ENCODE measurements at regions not wholly inside any gene's neighbourhood (a gene's known extent, or its start where the extent isn't known, plus 50 kb on each side); places are given as distances from the start of the nearest gene placed in this dataset.

DNA sequence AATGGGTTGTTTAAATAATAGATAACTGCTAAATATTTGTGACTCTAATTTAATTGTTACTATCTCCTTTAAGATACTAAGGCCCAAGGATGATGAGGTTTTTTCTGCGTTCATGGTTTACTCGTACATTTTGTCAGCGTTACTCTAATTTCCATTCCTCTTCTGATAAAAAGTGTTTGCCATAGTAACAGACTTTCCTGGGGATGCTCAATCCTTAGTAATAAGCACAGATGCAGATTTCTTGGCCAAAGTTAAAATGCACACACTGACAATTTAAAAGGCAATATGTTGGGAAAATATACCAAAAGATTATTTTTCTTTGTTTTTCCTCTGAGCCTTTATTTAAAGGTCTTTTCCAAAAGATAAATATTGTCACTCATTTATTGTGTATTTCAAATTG is 149.6 kb downstream of the IRS2 start:
- no peak overlapping the region for H3K27ac ChIP-seq (ENCODE audit: control insufficient read depth, insufficient read depth)
- TF ChIP-seq MEF2B (IDR thresholded peaks at IDR 0.05; ENCODE audit: partially characterized antibody, poor library complexity, severe bottlenecking) (no peak), CBX5 (IDR thresholded peaks at IDR 0.05; ENCODE audit: low read depth) (no peak), MTA2 (IDR thresholded peaks at IDR 0.05; ENCODE audit: low read depth) (no peak)
- no peak for ATAC-seq
- no peaks in the 10 kb centered on the region for H3K79me2 ChIP-seq (ENCODE audit: control insufficient read depth, insufficient read depth, low read length)
- intact Hi-C loops (cut with micrococcal nuclease; ENCODE audit: unreplicated experiment) (no loop called here), in situ Hi-C loops (cut with MboI) (no loop called here)
- H3K27me3 ChIP-seq (replicated peaks in 1 of 2; ENCODE audit: control insufficient read depth in 2 of 2, insufficient read depth in 2 of 2, low read length in 1 of 2), result no peaks in the 10 kb centered on the region
- no peaks in the 10 kb centered on the region for H3K4me1 ChIP-seq (ENCODE audit: control insufficient read depth, insufficient read depth, low read length)
- no peaks in the 10 kb centered on the region; the same call in 2 of the 3 replicates for H3K9me3 ChIP-seq (replicated peaks; ENCODE audit: control insufficient read depth, insufficient read depth, low read length)
- DNase-seq (ENCODE audit: low read depth, low spot score), result no peak
- ChIA-PET POLR2A (no interaction called here), CTCF (no interaction called here), SMC1A (ENCODE audit: uncharacterized antibody, unreplicated experiment) (no interaction called here), RAD21 (ENCODE audit: unreplicated experiment) (no interaction called here)
- no peak overlapping the region for H3K9ac ChIP-seq (ENCODE audit: control insufficient read depth, insufficient read depth, low read length)
- WGBS (ENCODE audit: insufficient coverage, insufficient replicate concordance, low lambda C conversion rate, missing lambda C conversion rate), result 99% methylated on average over 3 of the region's 3 CpGs
- no peak overlapping the region for H3K4me3 ChIP-seq
- BruUV-seq (replicated peaks), result no TSS peak
- no peaks in the 10 kb centered on the region for H3K36me3 ChIP-seq (ENCODE audit: control insufficient read depth in 2 of 2, insufficient read depth in 2 of 2, low read length in 1 of 2)
- no peaks in the 10 kb centered on the region for H4K20me1 ChIP-seq (ENCODE audit: control insufficient read depth, insufficient read depth)
- no peak overlapping the region for H3K4me2 ChIP-seq (ENCODE audit: control insufficient read depth, insufficient read depth)
- no peak overlapping the region for H2AFZ ChIP-seq (ENCODE audit: control insufficient read depth, low read depth, low read length)
- FAIRE-seq, result no peak

DNA sequence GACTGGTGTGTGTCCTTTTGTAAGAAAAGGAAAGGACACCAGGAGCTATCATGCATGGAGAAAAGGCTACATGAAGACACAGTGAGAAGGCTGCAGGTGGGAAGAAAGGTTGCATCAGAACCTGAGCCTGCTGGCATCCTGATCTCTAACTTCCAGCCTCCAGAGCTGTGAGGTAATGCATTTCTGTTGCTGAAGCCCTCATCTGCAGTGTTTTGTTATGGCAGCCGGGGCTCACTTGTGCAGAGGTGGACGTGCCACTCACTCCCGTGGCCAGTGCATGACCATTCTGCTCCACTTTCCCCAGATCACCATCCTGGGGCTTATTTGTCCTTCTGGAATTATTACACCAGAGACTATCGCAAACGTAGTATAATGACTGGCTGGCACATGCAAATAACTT is 155.3 kb downstream of the IRS2 start:
- ChIA-PET RAD21 (ENCODE audit: unreplicated experiment) (no interaction called here), POLR2A (no interaction called here), SMC1A (ENCODE audit: uncharacterized antibody, unreplicated experiment) (no interaction called here), CTCF (no interaction called here)
- in situ Hi-C loops (cut with MboI) (no loop called here), intact Hi-C loops (cut with micrococcal nuclease; ENCODE audit: unreplicated experiment) (no loop called here)
- H4K20me1 ChIP-seq (ENCODE audit: control insufficient read depth, insufficient read depth), result no peaks in the 10 kb centered on the region
- no peak overlapping the region for H3K9ac ChIP-seq (ENCODE audit: control insufficient read depth, insufficient read depth, low read length)
- ATAC-seq (no peak), DNase-seq (ENCODE audit: low read depth, low spot score) (no peak), FAIRE-seq (no peak)
- TF ChIP-seq ATF7 (IDR thresholded peaks at IDR 0.05; ENCODE audit: low read depth), result no peak
- TF ChIP-seq BRCA1 (IDR thresholded peaks at IDR 0.05; ENCODE audit: low read depth, low read length), result no peak
- no peak for TF ChIP-seq IKZF1 (conservative IDR thresholded peaks at IDR 0.05)
- no peak for TF ChIP-seq CEBPB (IDR thresholded peaks at IDR 0.05; ENCODE audit: borderline replicate concordance in 1 of 2, low read depth in 2 of 2, low read length in 2 of 2)
- TF ChIP-seq MEF2A (IDR thresholded peaks at IDR 0.05; ENCODE audit: insufficient read depth, low read depth, low read length), result no peak
- no peak for TF ChIP-seq EGR1 (IDR thresholded peaks at IDR 0.05; ENCODE audit: borderline replicate concordance in 1 of 2, low read depth in 2 of 2, low read length in 2 of 2)
- TF ChIP-seq TARDBP (IDR thresholded peaks at IDR 0.05; ENCODE audit: borderline replicate concordance), result no peak
- H3K27ac ChIP-seq (ENCODE audit: control insufficient read depth, insufficient read depth), result no peak overlapping the region
- WGBS (ENCODE audit: insufficient coverage, insufficient replicate concordance, low lambda C conversion rate, missing lambda C conversion rate), result 39% methylated on average over 5 of the region's 5 CpGs
- H3K4me3 ChIP-seq, result no peak overlapping the region
- no peak overlapping the region for H2AFZ ChIP-seq (ENCODE audit: control insufficient read depth, low read depth, low read length)
- H3K9me3 ChIP-seq (replicated peaks; ENCODE audit: control insufficient read depth, insufficient read depth, low read length), result no peaks in the 10 kb centered on the region; the same call in 2 of the 3 replicates
- no peaks in the 10 kb centered on the region for H3K4me1 ChIP-seq (ENCODE audit: control insufficient read depth, insufficient read depth, low read length)
- H3K4me2 ChIP-seq (ENCODE audit: control insufficient read depth, insufficient read depth), result no peak overlapping the region
- no peaks in the 10 kb centered on the region for H3K36me3 ChIP-seq (ENCODE audit: control insufficient read depth in 2 of 2, insufficient read depth in 2 of 2, low read length in 1 of 2)
- H3K79me2 ChIP-seq (ENCODE audit: control insufficient read depth, insufficient read depth, low read length), result no peaks in the 10 kb centered on the region
- BruUV-seq (replicated peaks), result no TSS peak
- no peaks in the 10 kb centered on the region for H3K27me3 ChIP-seq (replicated peaks in 1 of 2; ENCODE audit: control insufficient read depth in 2 of 2, insufficient read depth in 2 of 2, low read length in 1 of 2)

Measured in GM12878 (cell line).